ENCODE measurements at regions not wholly inside any gene's neighbourhood (a gene's known extent, or its start where the extent isn't known, plus 50 kb on each side); places are given as distances from the start of the nearest gene placed in this dataset.

DNA sequence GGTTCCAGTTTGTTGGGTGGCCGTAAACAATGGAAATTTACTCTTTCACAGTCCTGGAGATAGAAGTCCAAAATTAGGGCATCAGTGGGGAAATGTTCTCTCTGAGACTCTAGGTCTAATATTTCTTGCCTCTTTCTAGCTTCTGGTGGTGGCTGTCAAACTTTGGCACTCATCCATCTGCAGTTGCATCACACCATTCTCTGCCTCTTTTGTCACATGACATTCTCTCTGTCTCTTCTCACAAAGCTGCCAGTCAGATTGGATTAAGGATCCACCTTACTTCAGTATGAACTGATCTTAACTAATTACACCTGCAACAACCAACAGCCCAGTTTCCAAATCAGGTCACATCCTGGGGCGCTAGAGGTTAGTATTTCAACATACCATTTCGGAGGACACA lies 222.9 kb upstream of the FTMT start:
- Histone ChIP-seq H3K79me2 (ENCODE audit: insufficient read depth, low read length) (no peaks in the 10 kb centered on the region), H4K20me1 (ENCODE audit: insufficient read depth, low read length) (no peaks in the 10 kb centered on the region), H3K9me3 (ENCODE audit: low read depth, low read length) (no peaks in the 10 kb centered on the region), H3K27ac (ENCODE audit: low read depth, low read length) (no peak overlapping the region), H3K36me3 (ENCODE audit: insufficient read depth, low read length) (no peaks in the 10 kb centered on the region), H3K4me1 (ENCODE audit: insufficient read depth, low read length) (no peaks in the 10 kb centered on the region), H3K4me3 (ENCODE audit: insufficient read depth, low read length) (no peak overlapping the region), H2AFZ (ENCODE audit: low read length) (no peak overlapping the region), H3K4me2 (ENCODE audit: insufficient read depth, low read length) (no peak overlapping the region), H3K27me3 (ENCODE audit: insufficient read depth, low read length) (no peaks in the 10 kb centered on the region)
- TF ChIP-seq, protein P1, sequence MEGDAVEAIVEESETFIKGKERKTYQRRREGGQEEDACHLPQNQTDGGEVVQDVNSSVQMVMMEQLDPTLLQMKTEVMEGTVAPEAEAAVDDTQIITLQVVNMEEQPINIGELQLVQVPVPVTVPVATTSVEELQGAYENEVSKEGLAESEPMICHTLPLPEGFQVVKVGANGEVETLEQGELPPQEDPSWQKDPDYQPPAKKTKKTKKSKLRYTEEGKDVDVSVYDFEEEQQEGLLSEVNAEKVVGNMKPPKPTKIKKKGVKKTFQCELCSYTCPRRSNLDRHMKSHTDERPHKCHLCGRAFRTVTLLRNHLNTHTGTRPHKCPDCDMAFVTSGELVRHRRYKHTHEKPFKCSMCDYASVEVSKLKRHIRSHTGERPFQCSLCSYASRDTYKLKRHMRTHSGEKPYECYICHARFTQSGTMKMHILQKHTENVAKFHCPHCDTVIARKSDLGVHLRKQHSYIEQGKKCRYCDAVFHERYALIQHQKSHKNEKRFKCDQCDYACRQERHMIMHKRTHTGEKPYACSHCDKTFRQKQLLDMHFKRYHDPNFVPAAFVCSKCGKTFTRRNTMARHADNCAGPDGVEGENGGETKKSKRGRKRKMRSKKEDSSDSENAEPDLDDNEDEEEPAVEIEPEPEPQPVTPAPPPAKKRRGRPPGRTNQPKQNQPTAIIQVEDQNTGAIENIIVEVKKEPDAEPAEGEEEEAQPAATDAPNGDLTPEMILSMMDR (IDR thresholded peaks at IDR 0.05; ENCODE audit: extremely low read depth, low read depth, low read length), result no peak
- no peak for DNase-seq (ENCODE audit: insufficient read length, low spot score, missing footprints)

GRCh38 chr5:121630402-121630801 lies 221.3 kb upstream of the FTMT start:
- Histone ChIP-seq H3K9me3 (ENCODE audit: low read depth, low read length) (no peaks in the 10 kb centered on the region), H4K20me1 (ENCODE audit: insufficient read depth, low read length) (no peaks in the 10 kb centered on the region), H3K4me1 (ENCODE audit: insufficient read depth, low read length) (no peaks in the 10 kb centered on the region), H3K27ac (ENCODE audit: low read depth, low read length) (no peak overlapping the region), H3K4me2 (ENCODE audit: insufficient read depth, low read length) (no peak overlapping the region), H3K4me3 (ENCODE audit: insufficient read depth, low read length) (no peak overlapping the region), H3K27me3 (ENCODE audit: insufficient read depth, low read length) (no peaks in the 10 kb centered on the region), H2AFZ (ENCODE audit: low read length) (no peak overlapping the region), H3K79me2 (ENCODE audit: insufficient read depth, low read length) (no peaks in the 10 kb centered on the region), H3K36me3 (ENCODE audit: insufficient read depth, low read length) (no peaks in the 10 kb centered on the region)
- DNase-seq (ENCODE audit: insufficient read length, low spot score, missing footprints), result no peak
- TF ChIP-seq, protein P1 (IDR thresholded peaks at IDR 0.05; ENCODE audit: extremely low read depth, low read depth, low read length), result no peak

DNA sequence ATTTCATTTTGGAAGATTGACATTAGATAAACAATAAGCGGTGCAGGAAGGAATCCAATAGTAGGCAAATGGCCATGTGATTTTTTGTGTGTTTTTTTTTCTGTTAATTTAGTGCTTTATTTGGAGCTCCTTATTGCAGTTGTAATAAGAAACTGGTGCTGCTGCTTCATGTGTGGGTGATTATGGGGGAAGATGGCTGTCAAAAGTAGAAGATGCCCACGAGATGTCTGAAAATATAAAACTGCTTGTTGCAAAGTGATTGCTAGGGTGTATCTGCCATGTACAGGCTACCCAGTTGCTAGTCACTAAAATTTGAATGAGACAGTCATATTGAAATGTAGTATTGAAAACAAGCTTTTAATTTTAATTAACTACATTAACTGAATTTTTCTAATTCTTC lies 216.7 kb upstream of the FTMT start:
- Histone ChIP-seq H3K36me3 (ENCODE audit: insufficient read depth, low read length) (no peaks in the 10 kb centered on the region), H3K79me2 (ENCODE audit: insufficient read depth, low read length) (no peaks in the 10 kb centered on the region), H4K20me1 (ENCODE audit: insufficient read depth, low read length) (no peaks in the 10 kb centered on the region), H3K27ac (ENCODE audit: low read depth, low read length) (no peak overlapping the region), H3K4me2 (ENCODE audit: insufficient read depth, low read length) (no peak overlapping the region), H3K9me3 (ENCODE audit: low read depth, low read length) (no peaks in the 10 kb centered on the region), H2AFZ (ENCODE audit: low read length) (no peak overlapping the region), H3K4me3 (ENCODE audit: insufficient read depth, low read length) (no peak overlapping the region), H3K27me3 (ENCODE audit: insufficient read depth, low read length) (no peaks in the 10 kb centered on the region), H3K4me1 (ENCODE audit: insufficient read depth, low read length) (no peaks in the 10 kb centered on the region)
- TF ChIP-seq, protein P1 (IDR thresholded peaks at IDR 0.05; ENCODE audit: extremely low read depth, low read depth, low read length), result no peak
- no peak for DNase-seq (ENCODE audit: insufficient read length, low spot score, missing footprints)

- Histone ChIP-seq H3K27me3 (ENCODE audit: insufficient read depth, low read length) (no peaks in the 10 kb centered on the region), H3K79me2 (ENCODE audit: insufficient read depth, low read length) (no peaks in the 10 kb centered on the region), H2AFZ (ENCODE audit: low read length) (no peak overlapping the region), H4K20me1 (ENCODE audit: insufficient read depth, low read length) (no peaks in the 10 kb centered on the region), H3K27ac (ENCODE audit: low read depth, low read length) (no peak overlapping the region), H3K4me1 (ENCODE audit: insufficient read depth, low read length) (no peaks in the 10 kb centered on the region), H3K4me3 (ENCODE audit: insufficient read depth, low read length) (no peak overlapping the region), H3K4me2 (ENCODE audit: insufficient read depth, low read length) (no peak overlapping the region), H3K36me3 (ENCODE audit: insufficient read depth, low read length) (no peaks in the 10 kb centered on the region), H3K9me3 (ENCODE audit: low read depth, low read length) (no peaks in the 10 kb centered on the region)
- TF ChIP-seq, protein P1 (IDR thresholded peaks at IDR 0.05; ENCODE audit: extremely low read depth, low read depth, low read length), result no peak
- DNase-seq (ENCODE audit: insufficient read length, low spot score, missing footprints), result no peak
Measured at GRCh38 chr5:121638126-121638525, 213.6 kb upstream of the FTMT start.

Measured in osteoblast (primary cell).